GM19023 (cell line): ENCODE measurements at regions not wholly inside any gene's neighbourhood (a gene's known extent, or its start where the extent isn't known, plus 50 kb on each side); places are given as distances from the start of the nearest gene placed in this dataset.

ENCODE experiments used
- ATAC-seq: cut with Tn5 transposase; IDR thresholded peaks from one replicate; pipeline ENCODE4 v1.9.1; 2021; ENCODE audit warnings: mild to moderate bottlenecking, moderate library complexity; ENCODE audit not compliant: unreplicated experiment

- ATAC-seq, result no peak
These were observed 433.5 kb upstream of the MMADHC start for GRCh38 chr2:150020937-150021673.

GRCh38 chr2:150020221-150020620 lies 432.6 kb upstream of the MMADHC start:
- ATAC-seq, result no peak

GRCh38 chr2:150019063-150019462 lies 431.5 kb upstream of the MMADHC start:
- ATAC-seq, result no peak

- ATAC-seq, result no peak
These were observed 425.4 kb upstream of the MMADHC start for GRCh38 chr2:150012986-150013385.

GRCh38 chr2:150011161-150011730 lies 423.7 kb upstream of the MMADHC start:
- no peak for ATAC-seq

- no peak for ATAC-seq
These were observed 421.3 kb upstream of the MMADHC start for GRCh38 chr2:150008901-150009300.

- no peak for ATAC-seq
These were observed 420.3 kb upstream of the MMADHC start for GRCh38 chr2:150007815-150008430.

- no peak for ATAC-seq
These were observed 419.0 kb upstream of the MMADHC start for GRCh38 chr2:150006591-150006990.

GRCh38 chr2:150003544-150003943 lies 416.0 kb upstream of the MMADHC start:
- no peak for ATAC-seq

GRCh38 chr2:150001788-150002187 lies 414.2 kb upstream of the MMADHC start:
- ATAC-seq, result no peak

- no peak for ATAC-seq
These were observed 409.3 kb upstream of the MMADHC start for GRCh38 chr2:149996901-149997300.

- ATAC-seq, result no peak
These were observed 406.6 kb upstream of the MMADHC start for GRCh38 chr2:149994057-149994728.

GRCh38 chr2:149993316-149993715 lies 405.7 kb upstream of the MMADHC start:
- no peak for ATAC-seq

GRCh38 chr2:149991576-149991975 lies 404.0 kb upstream of the MMADHC start:
- ATAC-seq, result no peak

GRCh38 chr2:149990965-149991364 lies 403.4 kb upstream of the MMADHC start:
- ATAC-seq, result no peak

GRCh38 chr2:149989447-149990063 lies 402.0 kb upstream of the MMADHC start:
- ATAC-seq, result no peak

GRCh38 chr2:149988361-149988760 lies 400.8 kb upstream of the MMADHC start:
- no peak for ATAC-seq

- no peak for ATAC-seq
These were observed 399.3 kb upstream of the MMADHC start for GRCh38 chr2:149986861-149987260.

- no peak for ATAC-seq
These were observed 396.7 kb upstream of the MMADHC start for GRCh38 chr2:149984311-149984710.

GRCh38 chr2:149972066-149972465 lies 384.5 kb upstream of the MMADHC start:
- no peak for ATAC-seq

GRCh38 chr2:149954981-149955600 lies 367.5 kb upstream of the MMADHC start:
- no peak for ATAC-seq
